H1 (cell line): ENCODE measurements at regions not wholly inside any gene's neighbourhood (a gene's known extent, or its start where the extent isn't known, plus 50 kb on each side); places are given as distances from the start of the nearest gene placed in this dataset.

Experiments used
- ASH2L ChIP-seq: fragments of 200-600, 300-600 bp; sonication (generic); IDR thresholded peaks from one replicate; pipeline ENCODE4 v1.7.1; 2017; ENCODE audit warnings: low read length
- RAD21 ChIP-seq, 2 experiments: IDR thresholded peaks in 1 of 2; conservative IDR thresholded peaks in 1 of 2; 2 replicates each; pipeline ENCODE4 v1.6.1; 2011; ENCODE audit warnings: low read depth in 2 of 2, low read length in 2 of 2, improper control_type of control experiment in 1 of 2, inconsistent platforms in 1 of 2, mild to moderate bottlenecking in 1 of 2, moderate library complexity in 1 of 2
- RBBP5 ChIP-seq: IDR thresholded peaks from 2 replicates; pipeline ENCODE4 v1.7.1; 2012; ENCODE audit warnings: low read depth, mild to moderate bottlenecking, inconsistent platforms, low read length, moderate library complexity, borderline replicate concordance
- SAP30 ChIP-seq: fragments of 300-600 bp; sonication (generic); IDR thresholded peaks from 2 replicates; pipeline ENCODE4 v1.7.1; 2012; ENCODE audit warnings: low read length, moderate library complexity, mild to moderate bottlenecking, inconsistent platforms; ENCODE audit not compliant: insufficient read depth, insufficient replicate concordance

DNA sequence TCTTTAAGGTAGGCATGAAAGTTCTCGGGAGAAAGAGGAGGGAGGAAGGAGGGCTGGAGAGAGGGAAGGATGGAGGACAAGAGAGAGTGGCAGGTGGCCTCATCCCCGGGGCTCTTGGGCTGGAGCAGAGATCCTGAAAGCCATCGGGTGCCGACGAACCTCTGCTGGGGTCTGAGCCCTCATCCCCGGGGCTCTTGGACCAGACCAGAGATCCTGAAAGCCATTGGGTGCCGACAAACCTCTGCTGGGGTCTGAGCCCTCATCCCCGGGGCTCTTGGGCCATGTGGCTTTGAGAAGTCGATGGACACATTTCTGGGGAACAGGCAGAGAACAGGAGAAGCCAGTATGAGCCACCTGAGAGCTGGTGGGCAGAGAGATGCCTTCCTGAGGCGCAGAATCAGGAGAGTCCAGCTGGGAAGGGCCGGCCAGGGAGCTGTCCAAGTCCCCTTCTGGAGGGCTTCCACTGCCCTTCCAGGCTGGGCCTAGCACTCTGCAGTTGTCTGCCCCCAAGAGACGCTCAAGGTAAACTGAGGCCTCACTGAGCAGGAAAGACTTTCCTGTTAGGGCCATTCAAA is 1398.1 kb downstream of the BRD1 start (continued):
- no peak for TF ChIP-seq ASH2L
- no peak for TF ChIP-seq RBBP5
- TF ChIP-seq RAD21 (IDR thresholded peaks at IDR 0.05 in 1 of 2, conservative IDR thresholded peaks at IDR 0.05 in 1 of 2; ENCODE audit: low read depth in 2 of 2, low read length in 2 of 2), result no peak
- no peak for TF ChIP-seq SAP30
